ENCODE measurements at regions not wholly inside any gene's neighbourhood (a gene's known extent, or its start where the extent isn't known, plus 50 kb on each side); places are given as distances from the start of the nearest gene placed in this dataset.

DNA sequence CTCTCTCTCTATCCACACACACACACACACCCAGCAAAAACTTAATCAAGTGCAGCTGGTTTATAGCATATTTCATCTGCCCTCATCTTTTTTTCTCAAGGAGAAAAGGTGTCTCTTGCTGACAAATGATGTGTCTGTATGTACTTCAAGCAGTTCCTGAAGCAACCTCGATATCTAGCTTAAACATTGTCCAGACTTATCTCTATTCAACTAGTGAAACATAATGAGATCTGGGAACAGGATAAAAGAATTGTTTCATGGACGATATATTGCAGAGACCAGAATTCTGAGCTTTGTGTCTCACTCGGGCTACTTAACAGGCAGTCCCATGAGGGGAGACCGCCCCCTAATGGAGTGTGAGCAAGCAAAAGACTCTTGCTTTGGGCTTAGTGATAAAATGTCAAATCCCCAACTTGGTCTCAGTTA lies 929.2 kb upstream of the SOX11 start:
- TF ChIP-seq, protein P1, sequence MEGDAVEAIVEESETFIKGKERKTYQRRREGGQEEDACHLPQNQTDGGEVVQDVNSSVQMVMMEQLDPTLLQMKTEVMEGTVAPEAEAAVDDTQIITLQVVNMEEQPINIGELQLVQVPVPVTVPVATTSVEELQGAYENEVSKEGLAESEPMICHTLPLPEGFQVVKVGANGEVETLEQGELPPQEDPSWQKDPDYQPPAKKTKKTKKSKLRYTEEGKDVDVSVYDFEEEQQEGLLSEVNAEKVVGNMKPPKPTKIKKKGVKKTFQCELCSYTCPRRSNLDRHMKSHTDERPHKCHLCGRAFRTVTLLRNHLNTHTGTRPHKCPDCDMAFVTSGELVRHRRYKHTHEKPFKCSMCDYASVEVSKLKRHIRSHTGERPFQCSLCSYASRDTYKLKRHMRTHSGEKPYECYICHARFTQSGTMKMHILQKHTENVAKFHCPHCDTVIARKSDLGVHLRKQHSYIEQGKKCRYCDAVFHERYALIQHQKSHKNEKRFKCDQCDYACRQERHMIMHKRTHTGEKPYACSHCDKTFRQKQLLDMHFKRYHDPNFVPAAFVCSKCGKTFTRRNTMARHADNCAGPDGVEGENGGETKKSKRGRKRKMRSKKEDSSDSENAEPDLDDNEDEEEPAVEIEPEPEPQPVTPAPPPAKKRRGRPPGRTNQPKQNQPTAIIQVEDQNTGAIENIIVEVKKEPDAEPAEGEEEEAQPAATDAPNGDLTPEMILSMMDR (IDR thresholded peaks at IDR 0.05; ENCODE audit: borderline replicate concordance, extremely low read depth, low read length, poor library complexity, severe bottlenecking) = peak; percentile 64
- no peak for TF ChIP-seq EZH2 (IDR thresholded peaks at IDR 0.05; ENCODE audit: borderline replicate concordance, low read depth, low read length, severe bottlenecking)

Measured in DND-41 (cell line).